Stimulated activated CD8-positive, alpha-beta memory T cell treated with anti-CD3 and anti-CD28 coated beads, Interleukin-15, amount 100 ng/mL, for 48 hours (primary cell): ENCODE measurements at regions not wholly inside any gene's neighbourhood (a gene's known extent, or its start where the extent isn't known, plus 50 kb on each side); places are given as distances from the start of the nearest gene placed in this dataset.

Experiments
- DNase-seq, 2 donors: peaks; one replicate each; pipeline ENCODE4 v3.0.0-alpha.2; 2020; ENCODE audit warnings: low read depth in 2 of 2

- no peak for DNase-seq
These were observed 177.3 kb downstream of the FGF1 start for GRCh38 chr5:142508591-142508990.

GRCh38 chr5:142507531-142508372, 178.1 kb downstream of the FGF1 start:
- no peak for DNase-seq

GRCh38 chr5:142506756-142507155, 179.1 kb downstream of the FGF1 start:
- no peak for DNase-seq

GRCh38 chr5:142506046-142506445, 179.8 kb downstream of the FGF1 start:
- DNase-seq: no peak

GRCh38 chr5:142501890-142502289, 177.1 kb upstream of the SPRY4 start:
- no peak for DNase-seq

- no peak for DNase-seq
These were observed 175.5 kb upstream of the SPRY4 start for GRCh38 chr5:142500227-142500905.

- DNase-seq: no peak
These were observed 174.9 kb upstream of the SPRY4 start for GRCh38 chr5:142499591-142500226.

- no peak for DNase-seq
These were observed 173.5 kb upstream of the SPRY4 start for GRCh38 chr5:142498298-142498697.

- DNase-seq: no peak
These were observed 170.7 kb upstream of the SPRY4 start for GRCh38 chr5:142495531-142495930.

- no peak for DNase-seq
These were observed 169.2 kb upstream of the SPRY4 start for GRCh38 chr5:142493875-142494518.

GRCh38 chr5:142492781-142493281, 168.0 kb upstream of the SPRY4 start:
- no peak for DNase-seq

- no peak for DNase-seq
These were observed 166.9 kb upstream of the SPRY4 start for GRCh38 chr5:142491679-142492078.

GRCh38 chr5:142491270-142491669, 166.4 kb upstream of the SPRY4 start:
- DNase-seq: no peak

GRCh38 chr5:142486581-142486980, 161.8 kb upstream of the SPRY4 start:
- DNase-seq: no peak

- no peak for DNase-seq
These were observed 161.2 kb upstream of the SPRY4 start for GRCh38 chr5:142486020-142486419.

GRCh38 chr5:142484821-142485387, 160.1 kb upstream of the SPRY4 start:
- DNase-seq: no peak

- DNase-seq: no peak
These were observed 157.4 kb upstream of the SPRY4 start for GRCh38 chr5:142482207-142482606.

GRCh38 chr5:142481410-142481809, 156.6 kb upstream of the SPRY4 start:
- no peak for DNase-seq

GRCh38 chr5:142479854-142480519, 155.2 kb upstream of the SPRY4 start:
- DNase-seq: no peak

GRCh38 chr5:142479150-142479549, 154.3 kb upstream of the SPRY4 start:
- no peak for DNase-seq

- no peak for DNase-seq
These were observed 153.3 kb upstream of the SPRY4 start for GRCh38 chr5:142478113-142478512.
